HepG2 (cell line): ENCODE measurements at regions not wholly inside any gene's neighbourhood (a gene's known extent, or its start where the extent isn't known, plus 50 kb on each side); places are given as distances from the start of the nearest gene placed in this dataset.

Source experiments
- ATAC-seq: fragments of 200-7000 bp; cut with Tn5 transposase; 3 replicates; pipeline ENCODE4 v1.9.1; 2020; ENCODE audit warnings: mild to moderate bottlenecking, moderate library complexity
- BruUV-seq: library from RNA; stranded (reverse); fragments of 400-500 nt; replicated peaks from 2 replicates; lab custom pipeline; 2021; lab: Mats Ljungman, UMichigan
- CTCF ChIA-PET: fragments of 300-600 bp; formaldehyde crosslinking; extraction: SDS; loops from one replicate; lab custom pipeline; 2021; ENCODE audit warnings: low total read pairs, inconsistent platforms, low intra/inter-chr PET ratio; lab: Yijun Ruan, JAX
- POLR2A ChIA-PET: fragments of 350-600 bp; sonication (Branson Sonifier 250); formaldehyde crosslinking; loops from one replicate; lab custom pipeline; 2020; ENCODE audit warnings: antibody characterized with exemption, inconsistent platforms; lab: Yijun Ruan, JAX
- DNase-seq: peaks from one replicate; pipeline ENCODE4 v3.0.0-alpha.2; 2015; ENCODE audit warnings: low spot score
- FAIRE-seq: peaks from 3 replicates; lab custom pipeline; 2011; peaks lifted over from hg19 to GRCh38; lab: Jason Lieb, UNC
- H2AFZ ChIP-seq: one replicate; pipeline ENCODE4 v1.6.1; 2011; ENCODE audit warnings: low read length, inconsistent platforms
- H3K27ac ChIP-seq: fragments of 300-600 bp; 3 replicates; pipeline ENCODE4 v1.8.0; 2011; ENCODE audit warnings: mixed run types, mild to moderate bottlenecking, mixed read lengths, low read length, inconsistent platforms; ENCODE audit not compliant: insufficient read depth; ENCODE audit errors: extremely low read length
- H3K27me3 ChIP-seq, 2 experiments: fragments of 200-600 bp in 1 of 2; 2 replicates in 1 of 2; 3 replicates in 1 of 2; pipeline versions ENCODE4 v1.6.0 to v1.8.0; 2011; ENCODE audit warnings: low read length in 2 of 2, mild to moderate bottlenecking in 2 of 2, moderate library complexity in 2 of 2, inconsistent platforms in 1 of 2; ENCODE audit not compliant: insufficient read depth in 2 of 2, control insufficient read depth in 1 of 2
- H3K36me3 ChIP-seq, 2 experiments: fragments of 200-600 bp in 1 of 2; replicated peaks in 1 of 2; 2 replicates in 1 of 2; 3 replicates in 1 of 2; pipeline versions ENCODE4 v1.5.1 to v1.8.0; 2011; ENCODE audit warnings: low read length in 2 of 2, inconsistent platforms in 1 of 2; ENCODE audit not compliant: insufficient read depth in 2 of 2, control insufficient read depth in 1 of 2
- H3K4me1 ChIP-seq: 2 replicates; pipeline ENCODE4 v1.5.1; 2012; ENCODE audit warnings: low read length, inconsistent platforms; ENCODE audit not compliant: insufficient read depth
- H3K4me2 ChIP-seq: 2 replicates; pipeline ENCODE4 v1.6.0; 2011; ENCODE audit warnings: low read depth, low read length, inconsistent platforms
- H3K4me3 ChIP-seq, 3 experiments: fragments of 200-600 bp in 1 of 3; sonication (generic), shearing (Covaris generic) in 1 of 3; replicated peaks in 1 of 3; 2 replicates each; pipeline ENCODE4 v1.5.1; 2011 to 2016; ENCODE audit warnings: low read length in 3 of 3, inconsistent platforms in 2 of 3, low read depth in 2 of 3, mild to moderate bottlenecking in 2 of 3, control low read depth in 1 of 3, mixed read lengths in 1 of 3; ENCODE audit not compliant: insufficient read depth in 1 of 3
- H3K79me2 ChIP-seq: one replicate; pipeline ENCODE4 v1.6.1; 2011; ENCODE audit warnings: low read length, inconsistent platforms; ENCODE audit not compliant: insufficient read depth
- H3K9ac ChIP-seq: 2 replicates; pipeline ENCODE4 v1.6.0; 2011; ENCODE audit warnings: mild to moderate bottlenecking, low read depth, low read length, inconsistent platforms; ENCODE audit not compliant: insufficient read depth
- H3K9me3 ChIP-seq: 2 replicates; pipeline ENCODE4 v1.5.1; 2012; ENCODE audit warnings: mild to moderate bottlenecking, low read length
- H4K20me1 ChIP-seq: 2 replicates; pipeline ENCODE4 v1.6.0; 2011; ENCODE audit warnings: inconsistent platforms, mild to moderate bottlenecking, low read length, moderate library complexity; ENCODE audit not compliant: insufficient read depth
- AGO1 ChIP-seq: fragments of 200-400 bp; formaldehyde crosslinking; IDR thresholded peaks from 2 replicates; pipeline ENCODE4 v1.6.1; 2017; ENCODE audit warnings: mild to moderate bottlenecking, low read depth, low read length, moderate library complexity; ENCODE audit not compliant: poor library complexity, severe bottlenecking
- DR1 ChIP-seq: sonication (generic); formaldehyde crosslinking; IDR thresholded peaks from 2 replicates; pipeline ENCODE4 v1.8.0; 2021; ENCODE audit warnings: mild to moderate bottlenecking, missing genetic modification reagents, inconsistent platforms
- FOXC1 ChIP-seq: sonication (generic); formaldehyde crosslinking; IDR thresholded peaks from 2 replicates; pipeline ENCODE4 v1.8.0; 2022; ENCODE audit warnings: mild to moderate bottlenecking, missing genetic modification reagents, borderline replicate concordance
- GZF1 ChIP-seq: sonication (generic); formaldehyde crosslinking; IDR thresholded peaks from 2 replicates; pipeline ENCODE4 v1.5.1; 2020; ENCODE audit warnings: mild to moderate bottlenecking, missing genetic modification reagents
- HDAC2 ChIP-seq: sonication (generic); formaldehyde crosslinking; IDR thresholded peaks from 2 replicates; pipeline ENCODE4 v1.4.0; 2020; ENCODE audit warnings: missing genetic modification reagents
- HHEX ChIP-seq: IDR thresholded peaks from 2 replicates; pipeline ENCODE4 v1.6.1; 2016; ENCODE audit warnings: control low read depth
- MED1 ChIP-seq: sonication (generic); formaldehyde crosslinking; IDR thresholded peaks from 2 replicates; pipeline ENCODE4 v1.4.0; 2020; ENCODE audit warnings: missing genetic modification reagents
- MYNN ChIP-seq: sonication (generic); formaldehyde crosslinking; IDR thresholded peaks from 2 replicates; pipeline ENCODE4 v1.4.0; 2020; ENCODE audit warnings: mild to moderate bottlenecking, low read depth, missing genetic modification reagents
- NFE2L1 ChIP-seq: sonication (generic); formaldehyde crosslinking; IDR thresholded peaks from 2 replicates; pipeline ENCODE4 v1.4.0; 2020; ENCODE audit warnings: missing genetic modification reagents, mild to moderate bottlenecking, borderline replicate concordance
- NONO ChIP-seq, 2 experiments: fragments of 450-650 bp in 1 of 2; sonication (generic) in 1 of 2; formaldehyde crosslinking in 1 of 2; IDR thresholded peaks in 1 of 2; conservative IDR thresholded peaks in 1 of 2; 2 replicates each; pipeline versions ENCODE4 v1.6.1 to v1.8.0; 2017 to 2022; ENCODE audit warnings: mild to moderate bottlenecking in 1 of 2, missing genetic modification reagents in 1 of 2, moderate library complexity in 1 of 2
- SRSF4 ChIP-seq: fragments of 200-400 bp; formaldehyde crosslinking; IDR thresholded peaks from one replicate; pipeline ENCODE4 v1.6.1; 2018; ENCODE audit warnings: mild to moderate bottlenecking, low read depth, low read length, moderate library complexity; ENCODE audit not compliant: poor library complexity, severe bottlenecking
- ZFP62 ChIP-seq: sonication (generic); formaldehyde crosslinking; IDR thresholded peaks from 2 replicates; pipeline ENCODE4 v1.4.0; 2020; ENCODE audit warnings: missing genetic modification reagents
- ZNF550 ChIP-seq: sonication (generic); formaldehyde crosslinking; IDR thresholded peaks from 2 replicates; pipeline ENCODE4 v1.4.0; 2020; ENCODE audit warnings: mild to moderate bottlenecking, missing genetic modification reagents, borderline replicate concordance
- ZNF629 ChIP-seq: sonication (generic); formaldehyde crosslinking; conservative IDR thresholded peaks from 2 replicates; pipeline ENCODE4 v1.5.0; 2020; ENCODE audit warnings: missing genetic modification reagents
- ZNF781 ChIP-seq: sonication (generic); formaldehyde crosslinking; IDR thresholded peaks from 2 replicates; pipeline ENCODE4 v1.5.1; 2020; ENCODE audit warnings: borderline replicate concordance, mild to moderate bottlenecking, missing genetic modification reagents; ENCODE audit errors: not compliant biosample characterization
- WGBS: methylation state at CpG from one replicate; pipeline ENCODE4 v1.1.6; 2017; ENCODE audit warnings: low lambda C conversion rate; 5-methylcytosine and 5-hydroxymethylcytosine counted together
- in situ Hi-C: cut with HindIII; loops from 2 replicates; pipeline ENCODE4 v1.10.0; 2017; ENCODE audit warnings: low pct_unique_long_range_greater_than_20kb; ENCODE audit not compliant: extremely low pct_ligation_motif_present
- intact Hi-C: fragments of 100-400 bp; cut with micrococcal nuclease; formaldehyde crosslinking; loops from one replicate; pipeline ENCODE4 v1.10.0; 2022; ENCODE audit not compliant: unreplicated experiment
- TF ChIP-seq, protein P1 (sequence below): sonication (generic); formaldehyde crosslinking; IDR thresholded peaks from 2 replicates; pipeline ENCODE4 v1.4.0; 2020; ENCODE audit warnings: missing genetic modification reagents
- TF ChIP-seq, protein P2 (sequence below): sonication (generic); formaldehyde crosslinking; IDR thresholded peaks from 2 replicates; pipeline ENCODE4 v1.4.0; 2020; ENCODE audit warnings: mild to moderate bottlenecking, missing genetic modification reagents
- TF ChIP-seq, protein P3 (sequence below): sonication (generic); formaldehyde crosslinking; IDR thresholded peaks from 2 replicates; pipeline ENCODE4 v1.5.0; 2020; ENCODE audit warnings: mild to moderate bottlenecking, missing genetic modification reagents, moderate library complexity
- TF ChIP-seq, protein P4 (sequence below): sonication (generic); formaldehyde crosslinking; IDR thresholded peaks from 2 replicates; pipeline ENCODE4 v1.5.0; 2020; ENCODE audit warnings: mild to moderate bottlenecking, low read depth, missing genetic modification reagents, borderline replicate concordance

DNA sequence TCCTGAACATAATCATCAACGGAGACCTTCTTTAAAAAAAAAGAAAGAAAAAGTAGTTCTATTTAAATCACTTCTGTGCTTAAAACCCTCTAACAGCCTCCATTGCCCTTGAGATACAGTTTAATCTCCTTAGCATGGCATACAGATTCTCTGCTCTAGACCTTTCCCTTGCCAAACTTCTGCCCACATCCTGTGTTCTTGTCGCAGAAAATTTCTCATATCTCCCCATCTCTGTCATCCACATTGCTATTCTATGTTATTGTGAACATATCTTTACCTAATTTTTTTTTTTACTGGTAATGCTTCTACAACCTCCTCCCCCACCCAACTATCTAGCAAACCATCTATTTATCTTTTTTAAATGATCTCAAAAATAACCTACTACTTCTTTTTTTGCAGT, 135.7 kb upstream of the PROX1 start:
- no peak overlapping the region for H3K4me2 ChIP-seq
- 72% methylated on average over 2 of the region's 2 CpGs for WGBS
- no peak overlapping the region for H3K27ac ChIP-seq
- H3K9me3 ChIP-seq: no peaks in the 10 kb centered on the region
- H3K36me3 ChIP-seq: no peaks in the 10 kb centered on the region
- H3K4me1 ChIP-seq: no peaks in the 10 kb centered on the region
- POLR2A ChIA-PET: no interaction called here
- in situ Hi-C loops: no loop called here
- intact Hi-C loops: no loop called here
- no peak overlapping the region for H3K9ac ChIP-seq
- H2AFZ ChIP-seq: no peak overlapping the region
- TF ChIP-seq, protein P1, sequence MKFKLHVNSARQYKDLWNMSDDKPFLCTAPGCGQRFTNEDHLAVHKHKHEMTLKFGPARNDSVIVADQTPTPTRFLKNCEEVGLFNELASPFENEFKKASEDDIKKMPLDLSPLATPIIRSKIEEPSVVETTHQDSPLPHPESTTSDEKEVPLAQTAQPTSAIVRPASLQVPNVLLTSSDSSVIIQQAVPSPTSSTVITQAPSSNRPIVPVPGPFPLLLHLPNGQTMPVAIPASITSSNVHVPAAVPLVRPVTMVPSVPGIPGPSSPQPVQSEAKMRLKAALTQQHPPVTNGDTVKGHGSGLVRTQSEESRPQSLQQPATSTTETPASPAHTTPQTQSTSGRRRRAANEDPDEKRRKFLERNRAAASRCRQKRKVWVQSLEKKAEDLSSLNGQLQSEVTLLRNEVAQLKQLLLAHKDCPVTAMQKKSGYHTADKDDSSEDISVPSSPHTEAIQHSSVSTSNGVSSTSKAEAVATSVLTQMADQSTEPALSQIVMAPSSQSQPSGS (CRISPR knock-in tag): no peak
- TF ChIP-seq MYNN (CRISPR knock-in tag) (no peak), HHEX (CRISPR knock-in tag) (no peak), ZNF629 (CRISPR knock-in tag) (no peak), SRSF4 (no peak), AGO1 (no peak), NONO (IDR thresholded peaks at IDR 0.05) (no peak), NONO (CRISPR knock-in tag; conservative IDR thresholded peaks at IDR 0.05) (no peak), FOXC1 (no peak), DR1 (CRISPR knock-in tag) (no peak), GZF1 (no peak), HDAC2 (no peak), ZNF550 (CRISPR knock-in tag) (no peak), MED1 (no peak), ZNF781 (CRISPR knock-in tag) (no peak), NFE2L1 (CRISPR knock-in tag) (no peak), ZFP62 (CRISPR knock-in tag) (no peak)
- TF ChIP-seq, protein P2, sequence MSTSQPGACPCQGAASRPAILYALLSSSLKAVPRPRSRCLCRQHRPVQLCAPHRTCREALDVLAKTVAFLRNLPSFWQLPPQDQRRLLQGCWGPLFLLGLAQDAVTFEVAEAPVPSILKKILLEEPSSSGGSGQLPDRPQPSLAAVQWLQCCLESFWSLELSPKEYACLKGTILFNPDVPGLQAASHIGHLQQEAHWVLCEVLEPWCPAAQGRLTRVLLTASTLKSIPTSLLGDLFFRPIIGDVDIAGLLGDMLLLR: no peak
- TF ChIP-seq, protein P3, sequence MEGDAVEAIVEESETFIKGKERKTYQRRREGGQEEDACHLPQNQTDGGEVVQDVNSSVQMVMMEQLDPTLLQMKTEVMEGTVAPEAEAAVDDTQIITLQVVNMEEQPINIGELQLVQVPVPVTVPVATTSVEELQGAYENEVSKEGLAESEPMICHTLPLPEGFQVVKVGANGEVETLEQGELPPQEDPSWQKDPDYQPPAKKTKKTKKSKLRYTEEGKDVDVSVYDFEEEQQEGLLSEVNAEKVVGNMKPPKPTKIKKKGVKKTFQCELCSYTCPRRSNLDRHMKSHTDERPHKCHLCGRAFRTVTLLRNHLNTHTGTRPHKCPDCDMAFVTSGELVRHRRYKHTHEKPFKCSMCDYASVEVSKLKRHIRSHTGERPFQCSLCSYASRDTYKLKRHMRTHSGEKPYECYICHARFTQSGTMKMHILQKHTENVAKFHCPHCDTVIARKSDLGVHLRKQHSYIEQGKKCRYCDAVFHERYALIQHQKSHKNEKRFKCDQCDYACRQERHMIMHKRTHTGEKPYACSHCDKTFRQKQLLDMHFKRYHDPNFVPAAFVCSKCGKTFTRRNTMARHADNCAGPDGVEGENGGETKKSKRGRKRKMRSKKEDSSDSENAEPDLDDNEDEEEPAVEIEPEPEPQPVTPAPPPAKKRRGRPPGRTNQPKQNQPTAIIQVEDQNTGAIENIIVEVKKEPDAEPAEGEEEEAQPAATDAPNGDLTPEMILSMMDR (CRISPR knock-in tag): no peak
- TF ChIP-seq, protein P4, sequence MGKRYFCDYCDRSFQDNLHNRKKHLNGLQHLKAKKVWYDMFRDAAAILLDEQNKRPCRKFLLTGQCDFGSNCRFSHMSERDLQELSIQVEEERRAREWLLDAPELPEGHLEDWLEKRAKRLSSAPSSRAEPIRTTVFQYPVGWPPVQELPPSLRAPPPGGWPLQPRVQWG (CRISPR knock-in tag): no peak
- no peaks in the 10 kb centered on the region for H3K79me2 ChIP-seq
- H4K20me1 ChIP-seq: no peaks in the 10 kb centered on the region
- FAIRE-seq: no peak
- CTCF ChIA-PET: no interaction called here
- BruUV-seq: no TSS peak
- ATAC-seq: no peak
- no peak overlapping the region for H3K4me3 ChIP-seq
- H3K27me3 ChIP-seq: no peaks in the 10 kb centered on the region
- DNase-seq: no peak
